Upper lobe of left lung (tissue), 6 donors: ENCODE measurements at regions not wholly inside any gene's neighbourhood (a gene's known extent, or its start where the extent isn't known, plus 50 kb on each side); places are given as distances from the start of the nearest gene placed in this dataset.
A peak's percentile ranks its signal among the peaks of the same experiment; 100 is the strongest.

Experiments used
- ATAC-seq, 2 donors: fragments of 200-7000 bp; cut with Tn5 transposase; one replicate each; pipeline ENCODE4 v1.9.1; 2022; ENCODE audit warnings: mild to moderate bottlenecking in 2 of 2, moderate library complexity in 2 of 2; ENCODE audit not compliant: low FRiP score in 2 of 2
- DNase-seq, 2 donors: peaks; one replicate each; pipeline ENCODE4 v3.0.0-alpha.2; 2019 to 2020
- H3K27ac ChIP-seq, 4 donors: fragments of 200-600 bp; sonication (generic); one replicate each; pipeline ENCODE4 v1.5.1; 2016 to 2019
- H3K27me3 ChIP-seq, 4 donors: fragments of 200-600 bp; sonication (generic); one replicate each; pipeline ENCODE4 v1.5.1; 2017 to 2019
- H3K36me3 ChIP-seq, 4 donors: fragments of 200-600 bp; sonication (generic); one replicate each; pipeline ENCODE4 v1.5.1; 2016 to 2019
- H3K4me1 ChIP-seq, 4 donors: fragments of 200-600 bp; sonication (generic); one replicate each; pipeline ENCODE4 v1.5.1; 2018 to 2019
- H3K4me3 ChIP-seq, 4 donors: fragments of 200-600 bp; sonication (generic); one replicate each; pipeline ENCODE4 v1.5.1; 2017 to 2019; ENCODE audit warnings: mild to moderate bottlenecking in 2 of 4, moderate library complexity in 1 of 4
- H3K9me3 ChIP-seq, 4 donors: fragments of 200-600 bp; sonication (generic); one replicate each; pipeline ENCODE4 v1.5.1; 2018 to 2019
- CTCF ChIP-seq, 6 experiments: fragments of 450-650 bp in 4 of 6; fragments of 200-600 bp in 2 of 6; sonication (generic) in 2 of 6; IDR thresholded peaks; one replicate each; pipeline ENCODE4 v1.5.1; 2016 to 2019; ENCODE audit warnings: antibody characterized with exemption in 6 of 6
- EP300 ChIP-seq, 4 donors: sonication (generic); formaldehyde crosslinking; IDR thresholded peaks; one replicate each; pipeline ENCODE4 v1.5.1; 2017; ENCODE audit warnings: antibody characterized with exemption in 4 of 4, control low read depth in 2 of 4
- POLR2A ChIP-seq, 4 donors: fragments of 450-650 bp; IDR thresholded peaks; one replicate each; pipeline ENCODE4 v1.5.1; 2016 to 2017; ENCODE audit warnings: antibody characterized with exemption in 4 of 4, mild to moderate bottlenecking in 2 of 4
- POLR2AphosphoS5 ChIP-seq, 2 donors: sonication (generic); formaldehyde crosslinking; IDR thresholded peaks; one replicate each; pipeline ENCODE4 v1.5.1; 2017; ENCODE audit warnings: antibody characterized with exemption in 2 of 2
- WGBS, 2 donors: methylation state at CpG; one replicate each; pipeline ENCODE4 v1.1.5; 2017 to 2018; 5-methylcytosine and 5-hydroxymethylcytosine counted together
- donor health status: DM: no; HTN: no; CAD: no; lungs with moderate emphysema.
- donor health status: DM: no; HTN: yes; CAD: no; lungs with severe emphysema.

GRCh38 chr9:88753691-88754367 is 218.9 kb downstream of the NXNL2 start:
- no peak for TF ChIP-seq CTCF (IDR thresholded peaks at IDR 0.05)
- no peak for TF ChIP-seq EP300 (IDR thresholded peaks at IDR 0.05)
- peak in 1 of 2 donors; percentile 36 for TF ChIP-seq POLR2AphosphoS5 (IDR thresholded peaks at IDR 0.05)
- no peak for TF ChIP-seq POLR2A (IDR thresholded peaks at IDR 0.05)
- no peak for ATAC-seq
- H3K27ac ChIP-seq, result no peak overlapping the region
- H3K27me3 ChIP-seq, result no peaks in the 10 kb centered on the region
- H3K4me3 ChIP-seq, result no peak overlapping the region
- H3K4me1 ChIP-seq, result peaks cover 0 to 2% (median 0%) of the 10 kb centered on the region in 4 donors
- 40 to 49% methylated on average over 7 of the region's 7 CpGs for WGBS, 2 donors
- H3K36me3 ChIP-seq, result no peaks in the 10 kb centered on the region
- DNase-seq, result no peak
- no peaks in the 10 kb centered on the region for H3K9me3 ChIP-seq

- Histone ChIP-seq H3K4me1 (no peaks in the 10 kb centered on the region), H3K36me3 (no peaks in the 10 kb centered on the region), H3K27me3 (no peaks in the 10 kb centered on the region), H3K27ac (peak overlapping the region in 1 of 4 donors; percentile 8), H3K4me3 (no peak overlapping the region), H3K9me3 (no peaks in the 10 kb centered on the region)
- ATAC-seq, result peak in 1 of 2 donors; percentile 38
- TF ChIP-seq CTCF (IDR thresholded peaks at IDR 0.05) (no peak), POLR2A (IDR thresholded peaks at IDR 0.05) (no peak), POLR2AphosphoS5 (IDR thresholded peaks at IDR 0.05) (no peak), EP300 (IDR thresholded peaks at IDR 0.05) (no peak)
- WGBS, 2 donors, result 88 to 89% methylated on average over 11 to 13 of the region's 13 CpGs
- no peak for DNase-seq
Measured at GRCh38 chr9:88754452-88754851, 219.5 kb downstream of the NXNL2 start.

- H3K27ac ChIP-seq, result peak overlapping the region in 1 of 4 donors; percentile 8
- WGBS, 2 donors, result 76 to 79% methylated on average over 5 of the region's 5 CpGs
- H3K4me1 ChIP-seq, result no peaks in the 10 kb centered on the region
- H3K36me3 ChIP-seq, result no peaks in the 10 kb centered on the region
- ATAC-seq (peak in 1 of 2 donors; percentile 28), DNase-seq (no peak)
- no peaks in the 10 kb centered on the region for H3K9me3 ChIP-seq
- no peak for TF ChIP-seq CTCF (IDR thresholded peaks at IDR 0.05)
- no peak for TF ChIP-seq POLR2A (IDR thresholded peaks at IDR 0.05)
- no peak for TF ChIP-seq POLR2AphosphoS5 (IDR thresholded peaks at IDR 0.05)
- TF ChIP-seq EP300 (IDR thresholded peaks at IDR 0.05), result no peak
- H3K27me3 ChIP-seq, result no peaks in the 10 kb centered on the region
- H3K4me3 ChIP-seq, result no peak overlapping the region
Measured at GRCh38 chr9:88754886-88755285, 219.9 kb downstream of the NXNL2 start.

- no peaks in the 10 kb centered on the region for H3K9me3 ChIP-seq
- no peak for TF ChIP-seq POLR2AphosphoS5 (IDR thresholded peaks at IDR 0.05)
- no peak for TF ChIP-seq POLR2A (IDR thresholded peaks at IDR 0.05)
- TF ChIP-seq EP300 (IDR thresholded peaks at IDR 0.05), result no peak
- TF ChIP-seq CTCF (IDR thresholded peaks at IDR 0.05), result no peak
- ATAC-seq (no peak), DNase-seq (no peak)
- no peaks in the 10 kb centered on the region for H3K4me1 ChIP-seq
- H3K27ac ChIP-seq, result no peak overlapping the region
- H3K27me3 ChIP-seq, result no peaks in the 10 kb centered on the region
- H3K4me3 ChIP-seq, result no peak overlapping the region
- 78 to 81% methylated on average over 9 of the region's 9 CpGs for WGBS, 2 donors
- H3K36me3 ChIP-seq, result no peaks in the 10 kb centered on the region
Measured at GRCh38 chr9:88757406-88758010, 222.5 kb downstream of the NXNL2 start.

GRCh38 chr9:88759364-88759763 is 224.4 kb downstream of the NXNL2 start:
- Histone ChIP-seq H3K27ac (no peak overlapping the region), H3K9me3 (no peaks in the 10 kb centered on the region), H3K4me3 (no peak overlapping the region), H3K4me1 (no peaks in the 10 kb centered on the region), H3K27me3 (no peaks in the 10 kb centered on the region), H3K36me3 (no peaks in the 10 kb centered on the region)
- DNase-seq (no peak), ATAC-seq (no peak)
- TF ChIP-seq CTCF (IDR thresholded peaks at IDR 0.05) (no peak), EP300 (IDR thresholded peaks at IDR 0.05) (no peak), POLR2A (IDR thresholded peaks at IDR 0.05) (no peak), POLR2AphosphoS5 (IDR thresholded peaks at IDR 0.05) (no peak)
- 72 to 85% methylated on average over 5 of the region's 5 CpGs for WGBS, 2 donors
